HG03460 (cell line): ENCODE measurements at regions not wholly inside any gene's neighbourhood (a gene's known extent, or its start where the extent isn't known, plus 50 kb on each side); places are given as distances from the start of the nearest gene placed in this dataset.

Experiments used
- ATAC-seq: cut with Tn5 transposase; IDR thresholded peaks from one replicate; pipeline ENCODE4 v1.9.1; 2021; ENCODE audit not compliant: unreplicated experiment

DNA sequence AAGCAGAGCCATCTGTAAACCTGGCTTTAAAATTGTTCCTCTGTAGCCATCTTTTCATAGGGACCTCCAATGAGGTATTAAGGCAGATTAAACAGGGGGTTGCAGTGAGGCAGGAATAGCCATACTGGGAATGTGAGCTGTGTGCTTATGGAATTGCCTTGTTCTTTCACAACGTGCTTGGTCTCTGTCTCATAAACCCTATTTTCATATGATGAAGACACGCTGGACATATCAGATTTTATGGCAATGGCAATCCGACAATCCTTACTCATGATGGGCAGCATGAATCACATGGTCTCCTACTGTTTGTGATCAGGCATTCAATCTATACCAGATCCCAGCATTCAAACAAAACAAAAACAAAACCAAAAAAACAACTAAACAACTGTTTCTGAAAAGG, 418.9 kb upstream of the NRP1 start:
- no peak for ATAC-seq

DNA sequence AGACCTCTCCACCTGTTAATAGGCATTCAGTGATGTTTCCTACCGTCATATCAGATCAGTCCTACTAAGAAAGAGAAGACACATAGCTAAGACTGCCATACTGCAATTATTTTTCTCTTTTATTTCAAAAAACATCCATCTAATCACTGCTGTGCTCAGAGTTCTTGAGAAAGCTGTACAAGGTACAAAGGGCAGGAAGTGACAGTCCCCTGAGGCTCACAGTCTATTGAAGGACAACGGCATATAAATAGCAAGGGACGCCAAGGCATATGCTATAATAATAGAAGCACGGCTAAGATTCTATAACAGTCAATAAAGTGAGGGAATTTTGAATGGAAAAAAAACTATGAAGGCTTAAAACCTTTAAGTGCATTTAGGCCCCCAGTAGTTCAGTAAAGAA, 415.3 kb upstream of the NRP1 start:
- no peak for ATAC-seq

DNA sequence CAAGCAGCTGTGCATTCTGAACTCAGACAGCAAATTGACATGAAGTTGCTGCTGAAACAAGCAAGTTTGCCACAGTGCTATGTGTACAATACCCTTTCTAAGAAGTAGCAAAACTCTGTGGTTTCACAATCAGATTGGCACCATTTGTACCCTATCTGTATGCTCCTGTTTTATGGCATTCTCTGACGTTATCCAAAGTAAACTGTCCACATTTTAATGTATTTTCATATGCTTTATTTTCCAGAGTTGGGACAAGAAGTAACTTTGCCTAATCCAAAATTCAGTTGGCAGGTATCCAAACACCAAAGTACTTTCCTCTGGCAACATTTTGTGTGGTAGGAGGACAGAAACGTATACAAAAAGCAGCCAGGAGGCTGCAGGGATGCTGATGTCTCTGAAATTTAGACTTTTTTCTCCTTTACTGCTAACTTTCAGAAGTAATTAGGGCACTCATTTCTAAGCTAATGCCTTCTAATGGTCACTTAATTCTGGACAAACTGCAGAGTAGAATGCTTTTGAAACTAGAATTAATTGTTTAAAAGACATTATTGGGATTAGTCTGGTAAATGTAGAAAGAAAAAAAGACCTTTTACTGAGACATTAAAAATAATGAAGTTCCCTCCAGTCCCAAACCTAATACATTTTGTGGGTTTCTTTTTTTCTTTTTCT, 414.7 kb upstream of the NRP1 start:
- no peak for ATAC-seq

GRCh38 chr10:33746836-33747268, 412.4 kb upstream of the NRP1 start:
- no peak for ATAC-seq

DNA sequence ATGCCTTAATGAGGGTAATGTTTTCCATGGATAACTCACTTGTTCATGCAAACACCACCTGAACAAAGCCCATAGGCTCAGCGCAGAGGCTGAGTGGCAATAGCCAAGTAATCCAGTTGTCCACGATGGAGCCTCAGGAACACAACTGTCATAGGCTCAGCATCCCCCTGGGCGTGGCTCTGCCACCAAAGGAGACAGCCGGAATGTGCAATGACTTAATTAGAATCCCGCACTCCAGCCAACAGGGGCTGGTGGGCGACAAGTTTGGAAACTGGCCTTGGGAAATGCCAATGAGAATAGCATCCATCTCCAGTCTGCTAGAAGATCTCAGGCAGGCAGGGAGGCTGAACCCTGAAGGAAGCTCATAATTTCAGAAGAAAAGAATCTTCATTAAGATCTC, 411.7 kb upstream of the NRP1 start:
- ATAC-seq, result no peak

DNA sequence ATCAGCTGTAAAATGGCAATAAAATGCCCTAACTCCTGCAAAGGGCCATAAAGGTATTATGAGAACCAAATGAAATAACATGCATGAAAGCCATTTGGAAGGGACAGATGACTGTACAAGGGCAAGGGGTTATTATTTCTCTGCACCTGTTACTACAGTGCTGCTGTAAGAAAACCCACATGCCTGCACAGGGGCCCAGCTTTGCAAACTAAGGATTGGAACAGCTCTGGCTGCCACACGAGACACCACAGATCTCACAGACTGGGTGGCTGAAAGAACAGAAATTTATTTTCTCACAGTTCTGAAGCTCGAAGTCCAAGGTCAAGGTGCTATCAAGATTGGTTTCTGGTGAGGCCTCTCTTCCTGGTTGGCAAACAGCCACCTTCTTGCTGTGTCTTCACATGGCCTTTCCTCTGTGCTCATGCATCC, 409.0 kb upstream of the NRP1 start:
- ATAC-seq, result no peak

DNA sequence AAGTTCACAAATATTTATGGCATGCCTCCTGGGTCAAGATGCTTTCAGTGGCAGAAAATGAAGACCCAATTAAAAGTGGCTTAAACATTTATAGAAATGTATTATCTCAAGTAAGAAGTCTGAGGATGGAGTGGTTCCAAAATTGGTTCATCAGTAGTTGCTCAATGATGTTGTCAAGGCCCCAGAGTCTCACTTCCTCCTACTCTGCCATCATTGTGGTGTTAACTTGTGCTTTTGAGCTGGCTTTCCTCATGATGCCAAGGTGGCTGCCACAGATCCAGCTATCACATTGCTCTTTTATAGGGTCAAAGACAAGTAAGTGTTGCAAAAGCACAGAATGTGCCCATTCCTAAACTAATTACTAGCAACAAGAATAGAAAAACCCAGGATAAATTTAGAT, 404.6 kb upstream of the NRP1 start:
- no peak for ATAC-seq

- no peak for ATAC-seq
Measured at GRCh38 chr10:33735464-33735923, 401.0 kb upstream of the NRP1 start.

DNA sequence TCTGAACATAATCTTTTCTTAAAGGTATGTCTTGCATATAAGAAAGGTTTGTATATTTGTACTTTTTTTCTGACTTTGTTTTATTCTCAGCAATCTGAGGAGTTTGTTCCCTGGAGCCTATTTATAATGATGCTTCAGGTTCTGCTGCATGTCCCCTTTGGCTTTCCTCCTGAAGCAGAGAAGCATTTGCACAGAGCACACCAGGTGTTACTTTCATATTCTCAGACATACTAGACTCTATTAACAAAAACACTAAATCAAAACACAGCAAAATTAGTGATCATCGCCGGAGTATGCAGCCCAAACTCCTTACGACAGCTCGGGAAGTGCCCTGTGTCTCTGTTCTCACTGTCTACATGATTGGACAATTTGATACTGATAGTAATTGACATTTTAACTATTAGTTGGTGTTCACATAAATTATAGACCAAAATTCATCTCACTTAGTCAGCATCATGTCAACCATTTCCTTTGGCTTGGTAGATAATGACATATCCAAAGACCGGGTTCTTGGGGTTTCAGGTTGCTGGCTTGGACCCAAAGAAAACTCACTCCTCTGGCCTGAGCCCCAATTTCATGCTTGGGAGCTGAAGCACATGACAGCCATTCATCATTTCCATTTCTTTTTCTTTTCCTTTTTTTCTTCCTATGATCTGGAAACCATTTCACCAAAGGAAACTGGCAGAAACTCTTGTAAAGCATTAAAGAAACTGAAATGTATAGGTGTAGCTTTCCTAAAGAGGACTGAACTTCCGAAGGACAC, 400.1 kb upstream of the NRP1 start:
- no peak for ATAC-seq

DNA sequence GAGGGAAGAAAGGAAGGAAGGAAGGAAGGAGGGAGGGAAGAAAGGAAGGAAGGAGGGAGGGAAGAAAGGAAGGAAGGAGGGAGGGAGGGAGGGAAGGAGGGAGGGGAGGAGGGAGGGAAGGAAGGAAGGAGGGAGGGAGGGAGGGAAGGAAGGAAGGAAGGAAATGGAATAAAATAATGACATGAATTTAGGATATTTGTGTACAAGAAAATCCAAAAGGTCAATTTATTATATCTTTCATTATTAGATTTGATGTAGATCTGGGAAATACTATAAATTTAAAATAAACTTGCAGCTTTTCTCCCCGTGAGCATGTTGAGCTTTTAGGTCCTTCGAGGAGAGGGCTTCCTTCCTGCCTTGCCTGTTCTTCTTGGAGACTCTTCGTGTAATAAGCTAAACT, 398.6 kb upstream of the NRP1 start:
- no peak for ATAC-seq

DNA sequence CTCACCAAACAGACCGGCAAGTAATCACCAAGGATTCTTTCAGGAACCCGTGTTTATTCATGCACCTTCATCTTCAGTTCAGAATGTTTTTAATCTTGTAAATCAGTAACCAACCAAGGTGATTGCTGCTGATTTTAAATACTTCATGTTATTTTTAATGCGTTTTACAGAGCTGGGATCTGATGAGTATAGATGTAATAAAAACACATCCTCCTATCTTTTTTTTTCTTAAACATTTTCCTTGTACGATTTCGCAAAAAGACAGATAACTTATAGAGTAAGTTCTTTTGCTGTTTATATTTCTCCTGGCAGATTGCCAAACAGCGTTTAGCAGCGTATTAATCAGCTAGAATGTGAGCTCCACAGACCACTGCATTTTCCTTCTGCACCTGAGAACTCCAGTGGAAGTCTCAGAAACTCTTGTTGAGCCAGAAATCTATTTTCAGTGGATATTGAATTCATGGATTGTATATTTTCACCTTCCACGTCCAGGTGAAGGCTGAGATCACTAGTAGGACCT, 397.8 kb upstream of the NRP1 start:
- no peak for ATAC-seq

GRCh38 chr10:33731322-33731721, 396.9 kb upstream of the NRP1 start:
- no peak for ATAC-seq

GRCh38 chr10:33725430-33725829, 391.0 kb upstream of the NRP1 start:
- ATAC-seq, result no peak

GRCh38 chr10:33723181-33723580, 388.7 kb upstream of the NRP1 start:
- no peak for ATAC-seq

GRCh38 chr10:33722067-33722466, 387.6 kb upstream of the NRP1 start:
- no peak for ATAC-seq

DNA sequence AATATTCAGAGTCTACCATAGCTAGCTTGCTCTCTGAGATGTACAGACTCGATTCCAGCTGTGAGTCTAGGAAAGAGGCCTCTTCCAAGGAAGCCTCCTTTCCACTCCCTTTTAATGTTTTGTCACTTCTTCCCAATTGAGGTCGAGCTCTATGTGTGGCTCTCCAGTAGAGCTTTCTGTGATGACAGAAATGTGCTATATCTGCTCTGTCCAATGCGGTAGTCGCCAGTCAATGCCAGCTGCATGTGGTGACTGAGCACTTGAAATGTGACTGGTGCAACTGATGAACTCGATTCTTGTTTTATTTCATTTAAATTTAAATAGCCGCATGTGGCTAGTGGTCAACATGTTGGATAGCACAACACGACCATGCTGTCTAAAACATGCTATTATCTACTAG, 387.0 kb upstream of the NRP1 start:
- ATAC-seq, result no peak

- ATAC-seq, result no peak
Measured at GRCh38 chr10:33720161-33720560, 385.7 kb upstream of the NRP1 start.

- ATAC-seq, result no peak
Measured at GRCh38 chr10:33719005-33719703, 384.7 kb upstream of the NRP1 start.

DNA sequence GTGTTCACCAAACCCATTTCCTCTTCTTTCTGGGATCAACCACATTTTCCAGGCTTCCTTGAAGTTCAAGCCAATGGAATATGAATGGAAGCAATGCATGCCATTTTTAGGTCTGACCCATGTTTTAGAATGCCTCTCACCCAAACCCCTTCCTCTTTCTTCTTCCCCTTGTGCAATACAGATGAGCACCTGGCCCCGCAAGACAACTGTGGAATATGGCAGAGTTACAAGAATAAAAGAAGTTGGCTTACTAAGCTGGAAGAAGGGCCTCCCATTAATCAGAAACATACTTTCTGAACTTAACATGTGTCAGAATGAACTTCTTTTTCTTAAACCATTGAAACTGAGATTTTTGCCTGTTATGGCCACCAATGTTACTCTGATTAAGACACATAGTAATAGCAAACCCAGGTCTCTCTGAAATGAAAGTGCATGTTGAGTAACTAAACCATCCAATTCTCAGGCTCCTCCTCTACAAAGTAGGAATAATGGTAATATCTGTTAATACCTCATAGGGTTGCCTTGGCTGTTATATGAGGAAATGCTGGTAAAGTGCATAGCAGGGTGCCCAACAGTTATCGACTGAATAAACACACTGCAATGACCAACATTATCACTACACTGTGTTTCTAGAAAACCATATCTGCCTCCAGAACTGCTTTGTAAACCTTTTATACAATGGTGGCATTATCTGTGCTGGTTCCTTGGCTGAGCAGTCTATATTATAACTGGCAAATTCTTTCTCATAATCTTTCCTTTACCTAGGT, 382.2 kb upstream of the NRP1 start:
- ATAC-seq, result no peak

- ATAC-seq, result no peak
Measured at GRCh38 chr10:33715303-33715975, 381.0 kb upstream of the NRP1 start.
